ENCODE measurements at regions not wholly inside any gene's neighbourhood (a gene's known extent, or its start where the extent isn't known, plus 50 kb on each side); places are given as distances from the start of the nearest gene placed in this dataset.

GRCh38 chr22:35010543-35010942 is 55.4 kb upstream of the ISX start:
- TF ChIP-seq EMX1 (CRISPR knock-in tag; IDR thresholded peaks at IDR 0.05) (no peak), PRRX2 (CRISPR knock-in tag; IDR thresholded peaks at IDR 0.05) (no peak), ESRRA (CRISPR knock-in tag; IDR thresholded peaks at IDR 0.05; ENCODE audit: borderline replicate concordance) (no peak), FOXK1 (CRISPR knock-in tag; IDR thresholded peaks at IDR 0.05) (no peak), SOX15 (CRISPR knock-in tag; IDR thresholded peaks at IDR 0.05) (no peak), ZNF512 (CRISPR knock-in tag; IDR thresholded peaks at IDR 0.05; ENCODE audit: borderline replicate concordance) (no peak), ZNF219 (CRISPR knock-in tag; IDR thresholded peaks at IDR 0.05; ENCODE audit: borderline replicate concordance) (no peak), CBFB (CRISPR knock-in tag; IDR thresholded peaks at IDR 0.05; ENCODE audit: low read depth) (no peak), E2F1 (CRISPR knock-in tag; IDR thresholded peaks at IDR 0.05) (no peak), ATF6 (CRISPR knock-in tag; IDR thresholded peaks at IDR 0.05) (no peak), SMAD4 (CRISPR knock-in tag; IDR thresholded peaks at IDR 0.05) (no peak), ZBTB21 (CRISPR knock-in tag; IDR thresholded peaks at IDR 0.05; ENCODE audit: borderline replicate concordance) (no peak), HMGXB4 (CRISPR knock-in tag; IDR thresholded peaks at IDR 0.05) (no peak)
- H3K4me1 Mint-ChIP-seq: no peaks in the 10 kb centered on the region
- ATAC-seq (no peak), DNase-seq (ENCODE audit: low spot score) (no peak)
- H3K27me3 Mint-ChIP-seq (ENCODE audit: low read depth): peaks cover 6% of the 10 kb centered on the region
- no peaks in the 10 kb centered on the region for H3K36me3 Mint-ChIP-seq
- peaks cover 21% of the 10 kb centered on the region for H3K9me3 Mint-ChIP-seq
- no peak overlapping the region for H3K27ac Mint-ChIP-seq
- no peak overlapping the region for H3K4me3 Mint-ChIP-seq
- CTCF ChIA-PET: no interaction called here
- POLR2A ChIA-PET: no interaction called here

GRCh38 chr22:35014812-35015211 is 51.1 kb upstream of the ISX start:
- ChIA-PET POLR2A (no interaction called here), CTCF (no interaction called here)
- peaks cover 21% of the 10 kb centered on the region for H3K9me3 Mint-ChIP-seq
- H3K27me3 Mint-ChIP-seq (ENCODE audit: low read depth): peaks cover 2% of the 10 kb centered on the region
- DNase-seq (ENCODE audit: low spot score) (no peak), ATAC-seq (no peak)
- no peaks in the 10 kb centered on the region for H3K4me1 Mint-ChIP-seq
- H3K27ac Mint-ChIP-seq: no peak overlapping the region
- H3K4me3 Mint-ChIP-seq: no peak overlapping the region
- H3K36me3 Mint-ChIP-seq: no peaks in the 10 kb centered on the region
- TF ChIP-seq ZNF219 (CRISPR knock-in tag; IDR thresholded peaks at IDR 0.05; ENCODE audit: borderline replicate concordance): no peak
- no peak for TF ChIP-seq ZNF416 (CRISPR knock-in tag; IDR thresholded peaks at IDR 0.05)
- TF ChIP-seq NR3C1 (CRISPR knock-in tag; conservative IDR thresholded peaks at IDR 0.05; ENCODE audit: low read depth): no peak
- TF ChIP-seq ETV6 (CRISPR knock-in tag; IDR thresholded peaks at IDR 0.05): no peak
- TF ChIP-seq E2F4 (CRISPR knock-in tag; IDR thresholded peaks at IDR 0.05; ENCODE audit: borderline replicate concordance, low read depth): no peak
- TF ChIP-seq TP53 (CRISPR knock-in tag; IDR thresholded peaks at IDR 0.05): no peak
- no peak for TF ChIP-seq ATF3 (CRISPR knock-in tag; conservative IDR thresholded peaks at IDR 0.05)
- no peak for TF ChIP-seq ERG (CRISPR knock-in tag; IDR thresholded peaks at IDR 0.05)
- no peak for TF ChIP-seq JUN (CRISPR knock-in tag; IDR thresholded peaks at IDR 0.05)
- no peak for TF ChIP-seq ATF6 (CRISPR knock-in tag; IDR thresholded peaks at IDR 0.05)

Data from WTC11 (cell line).